CD4-positive, alpha-beta T cell (primary cell): ENCODE measurements at regions not wholly inside any gene's neighbourhood (a gene's known extent, or its start where the extent isn't known, plus 50 kb on each side); places are given as distances from the start of the nearest gene placed in this dataset.

Experiments
- ATAC-seq: fragments of 200-7000 bp; cut with Tn5 transposase; one replicate; pipeline ENCODE4 v1.10.0; 2022; ENCODE audit warnings: mild to moderate bottlenecking; ENCODE audit not compliant: poor library complexity
- CTCF ChIA-PET: fragments of 350-600 bp; sonication (Branson Sonifier 250); formaldehyde crosslinking; loops from one replicate; lab custom pipeline; 2021; ENCODE audit warnings: antibody characterized with exemption, inconsistent platforms; lab: Charles Lee
- POLR2A ChIA-PET: fragments of 350-600 bp; sonication (Branson Sonifier 250); formaldehyde crosslinking; loops from one replicate; lab custom pipeline; 2021; ENCODE audit warnings: antibody characterized with exemption, inconsistent platforms; lab: Charles Lee
- DNase-seq, 14 experiments: peaks; one replicate each; pipeline ENCODE4 v3.0.0-alpha.2; 2013 to 2020; ENCODE audit warnings: mixed read lengths in 2 of 14
- H3K27ac ChIP-seq, 2 donors: one replicate each; pipeline versions ENCODE4 v1.5.1 to v1.7.0; 2013; ENCODE audit warnings: low read length in 2 of 2, low read depth in 1 of 2, mild to moderate bottlenecking in 1 of 2
- H3K27me3 ChIP-seq, 2 experiments: 1 replicate in 1 of 2; 2 replicates in 1 of 2; pipeline versions ENCODE4 v1.6.1 to v1.7.0; 2013; ENCODE audit warnings: low read length in 2 of 2, control low read depth in 1 of 2, mild to moderate bottlenecking in 1 of 2, moderate library complexity in 1 of 2; ENCODE audit not compliant: insufficient read depth in 2 of 2, control insufficient read depth in 1 of 2
- H3K36me3 ChIP-seq: one replicate; pipeline ENCODE4 v1.6.1; 2013; ENCODE audit warnings: low read length, control low read depth; ENCODE audit not compliant: insufficient read depth
- H3K4me1 ChIP-seq: one replicate; pipeline ENCODE4 v1.6.1; 2013; ENCODE audit warnings: low read length, control low read depth; ENCODE audit not compliant: insufficient read depth
- H3K4me3 ChIP-seq: one replicate; pipeline ENCODE4 v1.5.1; 2013; ENCODE audit warnings: mild to moderate bottlenecking, low read length, moderate library complexity
- H3K9me3 ChIP-seq, 2 experiments: 1 replicate in 1 of 2; 2 replicates in 1 of 2; pipeline versions ENCODE4 v1.6.1 to v1.7.0; 2013; ENCODE audit warnings: low read length in 2 of 2, mild to moderate bottlenecking in 2 of 2, control low read depth in 1 of 2, moderate library complexity in 1 of 2; ENCODE audit not compliant: control insufficient read depth in 1 of 2, insufficient read depth in 1 of 2
- H3K27ac Mint-ChIP-seq: one replicate; pipeline ENCODE4 v1.8.0; 2020; ENCODE audit warnings: mixed read lengths
- H3K27me3 Mint-ChIP-seq: one replicate; pipeline ENCODE4 v1.8.0; 2021; ENCODE audit warnings: mixed read lengths
- H3K36me3 Mint-ChIP-seq: one replicate; pipeline ENCODE4 v1.8.0; 2021; ENCODE audit warnings: low read depth, mixed read lengths
- H3K4me1 Mint-ChIP-seq: one replicate; pipeline ENCODE4 v1.8.0; 2021; ENCODE audit warnings: low read depth, mixed read lengths
- H3K4me3 Mint-ChIP-seq: one replicate; pipeline ENCODE4 v1.8.0; 2020; ENCODE audit warnings: mild to moderate bottlenecking, mixed read lengths
- H3K9me3 Mint-ChIP-seq: one replicate; pipeline ENCODE4 v1.8.0; 2020; ENCODE audit warnings: mixed read lengths
- intact Hi-C, 2 experiments: fragments of 100-400 bp; cut with DNase I in 1 of 2; cut with micrococcal nuclease in 1 of 2; formaldehyde crosslinking; loops; one replicate each; pipeline versions ENCODE4 v1.15.1 to v1.9.0; 2023 to 2025; cut with DNase I, micrococcal nuclease
- TF ChIP-seq, protein P1 (sequence below): fragments of 200-600 bp; IDR thresholded peaks from one replicate; pipeline ENCODE4 v1.8.0; 2022; ENCODE audit warnings: antibody characterized with exemption, mild to moderate bottlenecking

DNA sequence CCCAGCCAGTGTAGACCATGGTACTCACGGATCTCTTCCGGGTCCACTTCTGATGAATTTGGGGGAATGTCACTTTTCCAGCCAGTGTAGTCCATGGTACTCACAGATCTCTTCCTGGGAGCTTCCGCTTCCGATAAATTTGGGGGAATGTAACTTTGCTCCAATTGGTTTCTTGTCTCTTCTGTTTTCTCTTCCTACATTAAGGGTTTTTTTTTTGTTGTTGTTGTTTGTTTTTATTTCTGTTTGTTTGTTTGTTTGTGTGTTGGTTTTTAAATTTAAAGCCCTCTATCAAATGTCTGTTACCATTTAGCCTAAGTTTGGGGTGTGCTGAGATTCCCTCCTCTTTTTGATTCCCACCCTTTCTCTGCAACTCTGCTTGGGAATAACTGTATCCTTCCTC is 475.8 kb upstream of the FZD8 start:
- Histone ChIP-seq H3K27ac (no peak overlapping the region), H3K36me3 (no peaks in the 10 kb centered on the region), H3K4me1 (no peaks in the 10 kb centered on the region), H3K27me3 (no peaks in the 10 kb centered on the region), H3K4me3 (no peak overlapping the region), H3K9me3 (no peaks in the 10 kb centered on the region)
- intact Hi-C loops, result no loop called here
- H3K4me3 Mint-ChIP-seq, result no peak overlapping the region
- CTCF ChIA-PET, result no interaction called here
- H3K36me3 Mint-ChIP-seq, result no peaks in the 10 kb centered on the region
- H3K9me3 Mint-ChIP-seq, result peaks cover 10% of the 10 kb centered on the region
- POLR2A ChIA-PET, result no interaction called here
- no peaks in the 10 kb centered on the region for H3K4me1 Mint-ChIP-seq
- DNase-seq (no peak), ATAC-seq (no peak)
- no peak overlapping the region for H3K27ac Mint-ChIP-seq
- no peaks in the 10 kb centered on the region for H3K27me3 Mint-ChIP-seq
- TF ChIP-seq, protein P1, sequence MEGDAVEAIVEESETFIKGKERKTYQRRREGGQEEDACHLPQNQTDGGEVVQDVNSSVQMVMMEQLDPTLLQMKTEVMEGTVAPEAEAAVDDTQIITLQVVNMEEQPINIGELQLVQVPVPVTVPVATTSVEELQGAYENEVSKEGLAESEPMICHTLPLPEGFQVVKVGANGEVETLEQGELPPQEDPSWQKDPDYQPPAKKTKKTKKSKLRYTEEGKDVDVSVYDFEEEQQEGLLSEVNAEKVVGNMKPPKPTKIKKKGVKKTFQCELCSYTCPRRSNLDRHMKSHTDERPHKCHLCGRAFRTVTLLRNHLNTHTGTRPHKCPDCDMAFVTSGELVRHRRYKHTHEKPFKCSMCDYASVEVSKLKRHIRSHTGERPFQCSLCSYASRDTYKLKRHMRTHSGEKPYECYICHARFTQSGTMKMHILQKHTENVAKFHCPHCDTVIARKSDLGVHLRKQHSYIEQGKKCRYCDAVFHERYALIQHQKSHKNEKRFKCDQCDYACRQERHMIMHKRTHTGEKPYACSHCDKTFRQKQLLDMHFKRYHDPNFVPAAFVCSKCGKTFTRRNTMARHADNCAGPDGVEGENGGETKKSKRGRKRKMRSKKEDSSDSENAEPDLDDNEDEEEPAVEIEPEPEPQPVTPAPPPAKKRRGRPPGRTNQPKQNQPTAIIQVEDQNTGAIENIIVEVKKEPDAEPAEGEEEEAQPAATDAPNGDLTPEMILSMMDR, result no peak

GRCh38 chr10:36117231-36117630 is 475.1 kb upstream of the FZD8 start:
- Mint-ChIP-seq H3K4me3 (no peak overlapping the region), H3K4me1 (no peaks in the 10 kb centered on the region), H3K9me3 (peaks cover 8% of the 10 kb centered on the region), H3K36me3 (no peaks in the 10 kb centered on the region), H3K27me3 (no peaks in the 10 kb centered on the region), H3K27ac (no peak overlapping the region)
- ATAC-seq, result no peak
- intact Hi-C loops, result no loop called here
- Histone ChIP-seq H3K4me3 (no peak overlapping the region), H3K36me3 (no peaks in the 10 kb centered on the region), H3K27ac (no peak overlapping the region), H3K27me3 (no peaks in the 10 kb centered on the region), H3K9me3 (no peaks in the 10 kb centered on the region), H3K4me1 (no peaks in the 10 kb centered on the region)
- TF ChIP-seq, protein P1, result no peak
- POLR2A ChIA-PET, result no interaction called here
- DNase-seq, result no peak
- CTCF ChIA-PET, result no interaction called here

- ATAC-seq (no peak), DNase-seq (no peak)
- intact Hi-C loops, result no loop called here
- ChIA-PET CTCF (no interaction called here), POLR2A (no interaction called here)
- Histone ChIP-seq H3K9me3 (no peaks in the 10 kb centered on the region), H3K27me3 (no peaks in the 10 kb centered on the region), H3K27ac (no peak overlapping the region), H3K4me1 (no peaks in the 10 kb centered on the region), H3K4me3 (no peak overlapping the region), H3K36me3 (no peaks in the 10 kb centered on the region)
- Mint-ChIP-seq H3K4me3 (no peak overlapping the region), H3K27ac (no peak overlapping the region), H3K36me3 (no peaks in the 10 kb centered on the region), H3K9me3 (peaks cover 5% of the 10 kb centered on the region), H3K27me3 (no peaks in the 10 kb centered on the region), H3K4me1 (no peaks in the 10 kb centered on the region)
- TF ChIP-seq, protein P1, result no peak
Measured at GRCh38 chr10:36116731-36117130, 474.6 kb upstream of the FZD8 start.
